Jurkat, Clone E6-1 (cell line): ENCODE measurements at regions not wholly inside any gene's neighbourhood (a gene's known extent, or its start where the extent isn't known, plus 50 kb on each side); places are given as distances from the start of the nearest gene placed in this dataset.
"Not testable (repeated sequence)": the region's sequence is repeated elsewhere in the genome, so short reads cannot be mapped to it uniquely, and the experiment has no call there.

Source experiments
- DNase-seq: peaks from one replicate; pipeline ENCODE4 v3.0.0-alpha.2; 2011; ENCODE audit warnings: low read depth, low spot score
- H3K4me3 ChIP-seq: 2 replicates; pipeline ENCODE4 v1.5.1; 2011; ENCODE audit warnings: mild to moderate bottlenecking, low read length, control low read depth, moderate library complexity

GRCh38 chr12:78562368-78563205 lies 302.0 kb upstream of the SYT1 start:
- H3K4me3 ChIP-seq, result no peak overlapping the region
- peak; percentile 21 for DNase-seq

- H3K4me3 ChIP-seq, result no peak overlapping the region
- no peak for DNase-seq
Observed at GRCh38 chr12:78563826-78564225, 300.7 kb upstream of the SYT1 start.

GRCh38 chr12:78566456-78566855 lies 298.1 kb upstream of the SYT1 start:
- H3K4me3 ChIP-seq, result no peak overlapping the region
- no peak for DNase-seq

- no peak overlapping the region for H3K4me3 ChIP-seq
- DNase-seq, result no peak
Observed at GRCh38 chr12:78568321-78569020, 296.1 kb upstream of the SYT1 start.

- no peak for DNase-seq
- no peak overlapping the region for H3K4me3 ChIP-seq
Observed at GRCh38 chr12:78571953-78572352, 292.6 kb upstream of the SYT1 start.

- DNase-seq, H3K4me3 ChIP-seq: not testable (repeated sequence)
Observed at GRCh38 chr12:78575208-78575607, 289.4 kb upstream of the SYT1 start.

- DNase-seq, result no peak
- H3K4me3 ChIP-seq, result no peak overlapping the region
Observed at GRCh38 chr12:78579846-78580245, 284.7 kb upstream of the SYT1 start.

- DNase-seq, result no peak
- H3K4me3 ChIP-seq, result no peak overlapping the region
Observed at GRCh38 chr12:78580296-78580695, 284.3 kb upstream of the SYT1 start.

- DNase-seq, result no peak
Observed at GRCh38 chr12:78584695-78585094, 279.9 kb upstream of the SYT1 start.

GRCh38 chr12:78585132-78585531 lies 279.4 kb upstream of the SYT1 start:
- H3K4me3 ChIP-seq, result no peak overlapping the region

More at GRCh38 chr12:78584695-78585094, 279.9 kb upstream of the SYT1 start:
- no peak overlapping the region for H3K4me3 ChIP-seq

GRCh38 chr12:78586790-78587189 lies 277.8 kb upstream of the SYT1 start:
- DNase-seq, result no peak
- H3K4me3 ChIP-seq, result no peak overlapping the region

More at GRCh38 chr12:78585132-78585531, 279.4 kb upstream of the SYT1 start:
- no peak for DNase-seq

- H3K4me3 ChIP-seq, result no peak overlapping the region
- no peak for DNase-seq
Observed at GRCh38 chr12:78599366-78599765, 265.2 kb upstream of the SYT1 start.

- DNase-seq, result no peak
- H3K4me3 ChIP-seq, result no peak overlapping the region
Observed at GRCh38 chr12:78600541-78600940, 264.0 kb upstream of the SYT1 start.

- no peak overlapping the region for H3K4me3 ChIP-seq
- DNase-seq, result no peak
Observed at GRCh38 chr12:78611504-78611903, 253.1 kb upstream of the SYT1 start.

GRCh38 chr12:78612190-78612589 lies 252.4 kb upstream of the SYT1 start:
- DNase-seq, result no peak
- H3K4me3 ChIP-seq, result no peak overlapping the region

- DNase-seq, result no peak
- H3K4me3 ChIP-seq, result no peak overlapping the region
Observed at GRCh38 chr12:78617683-78618082, 246.9 kb upstream of the SYT1 start.

- H3K4me3 ChIP-seq, result no peak overlapping the region
- no peak for DNase-seq
Observed at GRCh38 chr12:78622529-78623195, 241.9 kb upstream of the SYT1 start.

- no peak overlapping the region for H3K4me3 ChIP-seq
- no peak for DNase-seq
Observed at GRCh38 chr12:78628491-78629100, 236.0 kb upstream of the SYT1 start.

- no peak overlapping the region for H3K4me3 ChIP-seq
- DNase-seq, result no peak
Observed at GRCh38 chr12:78636231-78636855, 228.2 kb upstream of the SYT1 start.
